Mucosa of descending colon (tissue), 3 donors: ENCODE measurements at regions not wholly inside any gene's neighbourhood (a gene's known extent, or its start where the extent isn't known, plus 50 kb on each side); places are given as distances from the start of the nearest gene placed in this dataset.
"Not testable (repeated sequence)": the region's sequence is repeated elsewhere in the genome, so short reads cannot be mapped to it uniquely, and the experiment has no call there.

Experiments
- ATAC-seq: fragments of 200-7000 bp; cut with Tn5 transposase; one replicate; pipeline ENCODE4 v1.9.1; 2020; ENCODE audit warnings: mild to moderate bottlenecking, moderate library complexity
- DNase-seq, 3 donors: peaks; one replicate each; pipeline ENCODE4 v3.0.0-alpha.2; 2020
- H3K36me3 ChIP-seq: fragments of 200-600 bp; one replicate; pipeline ENCODE4 v1.8.0; 2021; ENCODE audit warnings: low read depth, mild to moderate bottlenecking
- H3K4me1 ChIP-seq: fragments of 200-600 bp; one replicate; pipeline ENCODE4 v1.8.0; 2021; ENCODE audit warnings: low read depth, mild to moderate bottlenecking
- H3K4me3 ChIP-seq: fragments of 200-600 bp; one replicate; pipeline ENCODE4 v1.8.0; 2021; ENCODE audit warnings: mild to moderate bottlenecking
- H3K9me3 ChIP-seq: fragments of 200-600 bp; one replicate; pipeline ENCODE4 v1.8.0; 2021; ENCODE audit warnings: mild to moderate bottlenecking
- intact Hi-C, 2 donors: fragments of 100-400 bp; cut with DNase I in 1 of 2; cut with micrococcal nuclease in 1 of 2; formaldehyde crosslinking; loops; one replicate each; pipeline versions ENCODE4 v1.11.0 to v1.11.1; 2022; cut with DNase I, micrococcal nuclease
- TF ChIP-seq, protein P1 (sequence below): fragments of 200-600 bp; IDR thresholded peaks from one replicate; pipeline ENCODE4 v1.8.0; 2022; ENCODE audit warnings: antibody characterized with exemption, mild to moderate bottlenecking
- donor health status: DM: no; HTN: no; CAD: no; lungs with moderate emphysema.
- donor health status: DM: no; HTN: no; CAD: no.
- donor health status: DM: no; HTN: yes; CAD: no.

DNA sequence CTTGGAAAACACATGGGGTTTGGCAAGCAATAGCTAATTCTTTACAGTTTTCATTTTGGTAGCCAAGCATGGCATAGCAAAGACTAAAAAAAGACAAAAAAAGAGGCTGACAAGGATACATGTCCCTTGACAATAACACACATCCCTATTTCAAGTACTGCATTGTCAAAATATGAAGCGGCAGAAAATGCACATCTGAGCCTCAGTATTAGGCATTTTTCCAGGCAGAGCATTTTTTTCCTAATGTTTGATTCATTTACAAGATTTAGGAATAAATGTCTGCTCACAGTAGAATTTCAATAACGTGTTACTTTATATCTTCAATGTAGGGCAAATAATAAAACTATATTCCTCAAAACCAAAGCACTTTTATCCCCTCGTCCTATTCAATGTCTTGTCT lies 216.3 kb upstream of the PCDH18 start:
- no peak overlapping the region for H3K4me3 ChIP-seq
- no peaks in the 10 kb centered on the region for H3K4me1 ChIP-seq
- H3K36me3 ChIP-seq: no peaks in the 10 kb centered on the region
- intact Hi-C loops: no loop called here
- H3K9me3 ChIP-seq: no peaks in the 10 kb centered on the region
- no peak for ATAC-seq
- TF ChIP-seq, protein P1, sequence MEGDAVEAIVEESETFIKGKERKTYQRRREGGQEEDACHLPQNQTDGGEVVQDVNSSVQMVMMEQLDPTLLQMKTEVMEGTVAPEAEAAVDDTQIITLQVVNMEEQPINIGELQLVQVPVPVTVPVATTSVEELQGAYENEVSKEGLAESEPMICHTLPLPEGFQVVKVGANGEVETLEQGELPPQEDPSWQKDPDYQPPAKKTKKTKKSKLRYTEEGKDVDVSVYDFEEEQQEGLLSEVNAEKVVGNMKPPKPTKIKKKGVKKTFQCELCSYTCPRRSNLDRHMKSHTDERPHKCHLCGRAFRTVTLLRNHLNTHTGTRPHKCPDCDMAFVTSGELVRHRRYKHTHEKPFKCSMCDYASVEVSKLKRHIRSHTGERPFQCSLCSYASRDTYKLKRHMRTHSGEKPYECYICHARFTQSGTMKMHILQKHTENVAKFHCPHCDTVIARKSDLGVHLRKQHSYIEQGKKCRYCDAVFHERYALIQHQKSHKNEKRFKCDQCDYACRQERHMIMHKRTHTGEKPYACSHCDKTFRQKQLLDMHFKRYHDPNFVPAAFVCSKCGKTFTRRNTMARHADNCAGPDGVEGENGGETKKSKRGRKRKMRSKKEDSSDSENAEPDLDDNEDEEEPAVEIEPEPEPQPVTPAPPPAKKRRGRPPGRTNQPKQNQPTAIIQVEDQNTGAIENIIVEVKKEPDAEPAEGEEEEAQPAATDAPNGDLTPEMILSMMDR: no peak
- DNase-seq: no peak

DNA sequence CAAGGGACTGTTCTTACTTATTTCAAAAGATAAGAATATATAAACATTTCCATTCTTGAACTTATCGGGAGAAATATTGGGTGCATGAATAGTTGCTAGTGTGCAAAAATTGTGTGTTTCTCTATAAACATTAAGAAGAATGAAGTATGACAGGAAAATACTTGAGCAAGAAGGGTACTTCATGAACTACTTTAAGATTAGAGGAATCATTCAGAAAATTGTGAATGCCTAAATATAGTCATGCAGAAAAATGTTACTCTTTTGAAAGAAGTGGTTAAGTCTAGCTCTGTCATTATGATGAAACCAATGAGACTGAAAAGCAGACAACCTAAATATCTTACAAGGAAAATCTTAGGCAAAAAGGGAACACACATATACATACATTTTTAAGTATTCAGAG lies 207.8 kb upstream of the PCDH18 start:
- no peaks in the 10 kb centered on the region for H3K9me3 ChIP-seq
- no peak for ATAC-seq

DNA sequence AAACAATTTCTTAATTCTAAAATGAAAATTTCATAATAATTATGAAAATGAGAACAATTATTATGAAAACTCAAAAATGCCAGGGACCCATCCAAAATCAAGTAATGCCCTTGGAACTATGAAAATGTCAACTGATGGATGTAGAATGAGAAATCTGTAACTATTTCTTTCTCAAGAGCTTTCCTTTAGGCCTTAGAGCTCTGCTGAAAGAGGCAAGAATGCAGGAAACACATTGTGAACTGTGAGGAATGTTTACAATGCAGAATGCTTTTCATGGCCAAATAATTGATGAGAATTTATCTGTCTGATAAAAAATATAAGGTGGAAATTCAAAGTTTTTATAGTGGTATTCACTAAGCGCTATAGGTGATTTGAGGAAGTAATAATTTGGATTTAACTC lies 207.1 kb upstream of the PCDH18 start:
- Histone ChIP-seq H3K4me1 (no peaks in the 10 kb centered on the region), H3K36me3 (no peaks in the 10 kb centered on the region), H3K9me3 (no peaks in the 10 kb centered on the region), H3K4me3 (no peak overlapping the region)
- ATAC-seq: no peak
- intact Hi-C loops: no loop called here
- no peak for DNase-seq
- TF ChIP-seq, protein P1: no peak

More for the DNA sequence above, 207.8 kb upstream of the PCDH18 start:
- intact Hi-C loops: no loop called here
- no peak for DNase-seq
- Histone ChIP-seq H3K36me3 (no peaks in the 10 kb centered on the region), H3K4me3 (no peak overlapping the region), H3K4me1 (no peaks in the 10 kb centered on the region)
- TF ChIP-seq, protein P1: no peak

DNA sequence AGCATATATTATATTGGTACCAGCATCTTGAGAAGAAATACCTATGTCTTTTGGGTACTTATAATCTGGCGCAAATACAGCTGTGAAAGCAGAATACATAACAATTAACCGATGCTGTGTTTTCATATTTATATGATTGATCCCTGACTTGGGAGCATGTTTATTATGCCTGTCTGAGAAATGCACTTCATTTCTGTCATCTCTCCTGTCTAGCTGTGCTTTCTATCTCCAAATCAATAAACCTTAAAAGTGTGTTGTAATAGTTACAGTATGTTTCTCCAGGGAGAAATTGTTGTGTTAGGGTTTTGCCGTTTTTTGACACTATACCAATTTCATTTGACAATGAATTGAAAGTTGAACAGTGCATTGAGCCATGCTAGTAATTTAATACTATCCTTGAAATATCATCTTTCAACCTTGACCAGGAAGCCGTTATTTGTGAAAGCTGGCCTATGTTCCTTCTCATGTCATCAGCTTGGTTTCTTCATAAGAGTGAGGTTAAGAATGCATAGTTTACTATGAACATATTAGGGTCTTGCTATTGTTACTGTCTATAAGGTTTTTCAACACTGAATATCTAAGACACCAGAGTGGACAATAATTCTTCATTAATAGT lies 206.2 kb upstream of the PCDH18 start:
- Histone ChIP-seq H3K4me1 (no peaks in the 10 kb centered on the region), H3K4me3 (no peak overlapping the region), H3K36me3 (no peaks in the 10 kb centered on the region), H3K9me3 (no peaks in the 10 kb centered on the region)
- intact Hi-C loops: no loop called here
- DNase-seq: no peak
- ATAC-seq: no peak
- TF ChIP-seq, protein P1: no peak

DNA sequence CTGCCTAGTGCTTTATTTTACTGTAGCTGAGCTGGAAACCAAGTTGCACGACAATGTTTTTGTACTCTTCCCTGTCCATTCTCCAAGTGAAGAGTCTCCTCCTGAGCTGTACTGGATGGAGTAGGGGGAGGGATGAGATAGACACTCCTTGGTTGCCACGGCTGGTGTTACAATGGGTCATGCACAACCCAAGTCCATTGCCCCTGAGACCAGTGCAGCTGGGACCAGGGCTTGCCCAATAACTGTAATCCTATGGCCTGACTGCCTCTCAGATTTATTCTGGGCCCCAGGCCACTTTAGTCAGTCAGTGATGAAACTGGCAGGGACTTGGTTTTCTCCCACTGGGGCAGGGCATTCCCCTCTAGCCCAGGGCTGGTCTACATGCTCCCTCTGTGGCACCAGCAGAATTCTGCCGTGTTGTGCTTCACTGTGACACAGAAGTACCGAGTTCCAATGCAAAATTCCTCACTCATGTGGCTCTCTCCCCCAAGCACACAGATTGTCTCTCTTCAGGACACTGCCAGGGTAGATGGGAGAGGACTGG lies 203.3 kb upstream of the PCDH18 start:
- intact Hi-C loops: no loop called here

DNA sequence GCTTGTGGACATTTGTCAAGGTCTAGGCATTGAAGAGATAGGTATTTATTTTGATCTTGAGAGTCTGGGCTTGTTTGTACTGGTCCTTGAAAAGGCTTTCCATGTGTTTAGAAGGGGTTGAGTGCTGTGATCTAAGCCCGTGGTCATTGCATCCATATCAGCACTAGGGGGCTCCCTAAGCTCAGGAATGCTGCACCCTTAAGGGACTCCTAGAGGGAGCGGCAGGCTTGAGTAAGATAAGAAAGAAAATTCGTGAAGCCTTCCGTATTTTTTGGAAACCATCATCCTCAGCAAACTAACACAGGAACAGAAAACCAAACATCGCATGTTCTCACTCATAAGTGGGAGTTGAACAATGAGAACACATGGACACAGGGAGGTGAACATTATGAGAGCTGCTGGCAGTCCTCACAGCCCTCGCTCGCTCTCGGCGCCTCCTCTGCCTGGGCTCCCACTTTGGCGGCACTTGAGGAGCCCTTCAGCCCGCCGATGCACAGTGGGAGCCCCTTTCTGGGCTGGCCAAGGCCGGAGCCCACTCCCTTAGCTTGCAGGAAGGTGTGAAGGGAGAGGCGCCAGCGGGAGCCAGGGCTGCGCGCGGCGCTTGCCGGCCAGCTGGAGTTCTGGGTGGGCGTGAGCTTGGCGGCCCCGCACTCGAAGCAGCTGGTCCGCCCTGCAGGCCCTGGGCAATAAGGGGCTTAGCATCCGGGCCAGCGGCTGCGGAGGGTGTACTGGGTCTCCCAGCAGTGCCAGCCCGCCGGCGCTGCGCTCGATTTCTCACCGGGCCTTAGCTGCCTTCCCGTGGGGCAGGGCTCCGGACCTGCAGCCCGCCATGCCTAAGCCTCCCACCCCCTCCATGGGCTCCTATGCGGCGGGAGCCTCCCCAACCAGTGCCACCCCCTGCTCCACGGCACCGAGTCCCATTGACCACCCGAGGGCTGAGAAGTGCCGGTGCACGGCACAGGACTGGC lies 201.2 kb upstream of the PCDH18 start:
- ATAC-seq: peak; percentile 57
- H3K9me3 ChIP-seq, intact Hi-C loops, H3K36me3 ChIP-seq, H3K4me1 ChIP-seq, H3K4me3 ChIP-seq: not testable (repeated sequence)
- peak in 1 of 3 donors; percentile 7 for DNase-seq

More for the DNA sequence above, 203.3 kb upstream of the PCDH18 start:
- H3K36me3 ChIP-seq: no peaks in the 10 kb centered on the region
- H3K4me1 ChIP-seq: no peaks in the 10 kb centered on the region
- DNase-seq: no peak
- H3K4me3 ChIP-seq: no peak overlapping the region
- ATAC-seq: peak; percentile 15
- TF ChIP-seq, protein P1: no peak
- peaks cover 2% of the 10 kb centered on the region for H3K9me3 ChIP-seq
